A549 (cell line): ENCODE measurements at regions not wholly inside any gene's neighbourhood (a gene's known extent, or its start where the extent isn't known, plus 50 kb on each side); places are given as distances from the start of the nearest gene placed in this dataset.

Experiments
- CBX2 ChIP-seq: fragments of 200-600 bp; sonication (generic); IDR thresholded peaks from 2 replicates; pipeline ENCODE4 v1.6.1; 2016; ENCODE audit warnings: low read depth, mild to moderate bottlenecking, borderline replicate concordance
- CBX8 ChIP-seq: fragments of 200-600 bp; sonication (generic); IDR thresholded peaks from 2 replicates; pipeline ENCODE4 v1.6.1; 2016
- CHD4 ChIP-seq: fragments of 200-600 bp; sonication (generic); IDR thresholded peaks from 2 replicates; pipeline ENCODE4 v1.6.1; 2016; ENCODE audit warnings: antibody characterized with exemption, mild to moderate bottlenecking, borderline replicate concordance
- CTCF ChIP-seq: fragments of >200 bp; sonication (Bioruptor Twin); formaldehyde crosslinking; IDR thresholded peaks from 3 replicates; pipeline ENCODE4 v1.5.1; 2016
- EP300 ChIP-seq, 2 experiments: fragments of >200 bp; sonication (Bioruptor Twin); formaldehyde crosslinking; IDR thresholded peaks; 2 replicates in 1 of 2; 3 replicates in 1 of 2; pipeline ENCODE4 v1.6.1; 2016 to 2017
- HDAC2 ChIP-seq: fragments of 200-600 bp; sonication (generic); IDR thresholded peaks from 2 replicates; pipeline ENCODE4 v1.6.1; 2016
- POLR2A ChIP-seq: IDR thresholded peaks from 2 replicates; pipeline ENCODE4 v1.6.1; 2012; ENCODE audit warnings: mild to moderate bottlenecking, low read length
- POLR2AphosphoS2 ChIP-seq: conservative IDR thresholded peaks from 2 replicates; pipeline ENCODE4 v1.6.1; 2012; ENCODE audit warnings: low read length, improper control_type of control experiment, inconsistent platforms
- RAD21 ChIP-seq, 2 experiments: fragments of >200 bp in 1 of 2; sonication (Bioruptor Twin) in 1 of 2; formaldehyde crosslinking in 1 of 2; IDR thresholded peaks in 1 of 2; conservative IDR thresholded peaks in 1 of 2; 2 replicates in 1 of 2; 3 replicates in 1 of 2; pipeline ENCODE4 v1.6.1; 2012 to 2018; ENCODE audit warnings: inconsistent platforms in 1 of 2
- REST ChIP-seq: fragments of 200-600 bp; sonication (generic); IDR thresholded peaks from 2 replicates; pipeline ENCODE4 v1.6.1; 2016; ENCODE audit warnings: antibody characterized with exemption, mild to moderate bottlenecking, moderate library complexity
- RNF2 ChIP-seq: fragments of 200-600 bp; sonication (generic); IDR thresholded peaks from 2 replicates; pipeline ENCODE4 v1.6.1; 2016; ENCODE audit warnings: low read depth, mild to moderate bottlenecking, antibody characterized with exemption, moderate library complexity, borderline replicate concordance
- SMC3 ChIP-seq: fragments of >200 bp; sonication (Bioruptor Twin); formaldehyde crosslinking; IDR thresholded peaks from 3 replicates; pipeline ENCODE4 v1.6.1; 2018; ENCODE audit warnings: inconsistent platforms
- TF ChIP-seq, protein P1 (sequence below): IDR thresholded peaks from 2 replicates; pipeline ENCODE4 v1.6.1; 2012

DNA sequence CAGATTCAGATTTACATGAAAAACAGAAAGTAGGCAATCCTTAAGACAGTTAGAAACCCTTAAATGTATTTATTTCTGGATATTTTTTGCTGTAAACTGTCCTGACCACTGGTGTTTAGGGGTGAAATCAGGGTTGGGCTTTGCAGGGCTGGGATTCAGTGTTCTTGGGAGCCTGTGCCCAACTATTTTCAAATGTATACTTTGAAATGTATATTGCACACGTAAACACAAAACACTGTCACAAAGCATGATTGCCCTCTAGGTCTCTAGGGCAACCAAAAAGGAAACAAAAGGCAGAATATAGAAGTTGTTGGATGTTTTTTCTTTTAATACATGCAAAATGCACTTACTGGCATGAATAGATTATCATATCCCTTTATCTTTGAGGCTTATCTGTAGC is 1185.4 kb downstream of the DIAPH3 start:
- TF ChIP-seq CTCF, result no peak
- TF ChIP-seq POLR2AphosphoS2, result no peak
- no peak for TF ChIP-seq SMC3
- TF ChIP-seq EP300 (IDR thresholded peaks at IDR 0.05), result no peak
- no peak for TF ChIP-seq RNF2
- TF ChIP-seq RAD21 (conservative IDR thresholded peaks at IDR 0.05 in 1 of 2, IDR thresholded peaks at IDR 0.05 in 1 of 2), result no peak
- no peak for TF ChIP-seq REST
- TF ChIP-seq, protein P1, sequence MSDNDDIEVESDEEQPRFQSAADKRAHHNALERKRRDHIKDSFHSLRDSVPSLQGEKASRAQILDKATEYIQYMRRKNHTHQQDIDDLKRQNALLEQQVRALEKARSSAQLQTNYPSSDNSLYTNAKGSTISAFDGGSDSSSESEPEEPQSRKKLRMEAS, result no peak
- TF ChIP-seq CBX2, result no peak
- no peak for TF ChIP-seq HDAC2
- no peak for TF ChIP-seq CHD4
- TF ChIP-seq CBX8, result no peak
- TF ChIP-seq POLR2A, result no peak
